Prostate gland (tissue), 2 donors: ENCODE measurements at regions not wholly inside any gene's neighbourhood (a gene's known extent, or its start where the extent isn't known, plus 50 kb on each side); places are given as distances from the start of the nearest gene placed in this dataset.
"Not testable (repeated sequence)": the region's sequence is repeated elsewhere in the genome, so short reads cannot be mapped to it uniquely, and the experiment has no call there.

Experiments
- DNase-seq: peaks from one replicate; pipeline ENCODE4 v3.0.0-alpha.2; 2019; ENCODE audit warnings: low spot score
- H3K27ac ChIP-seq, 2 donors: fragments of 200-600 bp; sonication (generic); 2 replicates each; pipeline ENCODE4 v1.5.1; 2017 to 2019
- H3K27me3 ChIP-seq: fragments of 200-600 bp; sonication (generic); replicated peaks from 2 replicates; pipeline ENCODE4 v1.5.1; 2019; ENCODE audit not compliant: insufficient read depth
- H3K36me3 ChIP-seq, 2 donors: fragments of 200-600 bp; sonication (generic); 1 replicate in 1 of 2; 2 replicates in 1 of 2; pipeline versions ENCODE4 v1.5.1 to v1.8.1; 2017 to 2019
- H3K4me1 ChIP-seq: fragments of 200-600 bp; sonication (generic); replicated peaks from 2 replicates; pipeline ENCODE4 v1.5.1; 2019
- H3K4me3 ChIP-seq, 2 donors: fragments of 200-600 bp; sonication (generic); 2 replicates each; pipeline ENCODE4 v1.5.1; 2017 to 2019
- H3K9me3 ChIP-seq: fragments of 200-600 bp; sonication (generic); 2 replicates; pipeline ENCODE4 v1.5.1; 2017
- WGBS: methylation state at CpG from one replicate; pipeline ENCODE4 v1.1.5; 2018; 5-methylcytosine and 5-hydroxymethylcytosine counted together
- intact Hi-C: fragments of 100-400 bp; cut with DNase I; formaldehyde crosslinking; loops from one replicate; pipeline ENCODE4 v1.14.2; 2022

GRCh38 chr3:195634426-195635261, 50.9 kb upstream of the APOD start:
- not testable (repeated sequence) for DNase-seq, H3K27ac ChIP-seq
- no CpG with 5 or more reads among the region's 70 CpGs for WGBS

More at GRCh38 chr3:195634426-195635261, 50.9 kb upstream of the APOD start:
- H3K4me1 ChIP-seq, intact Hi-C loops, H3K27me3 ChIP-seq, H3K9me3 ChIP-seq, H3K36me3 ChIP-seq: not testable (repeated sequence)
- H3K4me3 ChIP-seq, result peak overlapping the region in 1 of 2 donors; percentile 39
